ENCODE measurements at regions not wholly inside any gene's neighbourhood (a gene's known extent, or its start where the extent isn't known, plus 50 kb on each side); places are given as distances from the start of the nearest gene placed in this dataset.

DNA sequence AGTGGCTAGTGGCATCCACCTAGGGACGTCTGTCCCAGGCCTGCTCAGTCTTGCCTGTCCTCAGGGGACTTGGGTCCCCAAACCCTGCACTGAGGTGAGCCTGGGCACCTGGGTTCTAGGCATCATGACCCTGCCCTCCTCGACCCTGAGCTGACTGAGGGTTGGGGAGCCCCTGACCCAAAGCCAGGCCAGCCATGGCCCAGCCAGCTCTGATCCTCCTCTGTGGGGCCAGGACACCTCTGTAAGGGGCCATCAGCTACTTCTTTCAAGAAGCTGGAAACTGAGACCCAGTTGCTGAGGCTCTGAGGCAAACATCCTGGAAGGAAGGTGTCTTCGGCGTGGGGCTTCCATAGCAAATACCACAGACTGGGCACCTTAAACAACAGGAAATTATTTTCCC lies 329.3 kb downstream of the QKI start:
- no peak for TF ChIP-seq CTCF (IDR thresholded peaks at IDR 0.05)
- no peaks in the 10 kb centered on the region for H3K9me3 Mint-ChIP-seq (ENCODE audit: low read depth)
- no peak overlapping the region for H3K4me3 Mint-ChIP-seq (ENCODE audit: unreplicated experiment)
- H3K27ac Mint-ChIP-seq (ENCODE audit: unreplicated experiment) = no peak overlapping the region
- H3K36me3 Mint-ChIP-seq (ENCODE audit: low read depth) = no peaks in the 10 kb centered on the region
- no peaks in the 10 kb centered on the region for H3K27me3 Mint-ChIP-seq (ENCODE audit: low read depth)
- peaks cover 23% of the 10 kb centered on the region for H3K4me1 Mint-ChIP-seq (ENCODE audit: low read depth)
- DNase-seq (ENCODE audit: low spot score) = no peak

DNA sequence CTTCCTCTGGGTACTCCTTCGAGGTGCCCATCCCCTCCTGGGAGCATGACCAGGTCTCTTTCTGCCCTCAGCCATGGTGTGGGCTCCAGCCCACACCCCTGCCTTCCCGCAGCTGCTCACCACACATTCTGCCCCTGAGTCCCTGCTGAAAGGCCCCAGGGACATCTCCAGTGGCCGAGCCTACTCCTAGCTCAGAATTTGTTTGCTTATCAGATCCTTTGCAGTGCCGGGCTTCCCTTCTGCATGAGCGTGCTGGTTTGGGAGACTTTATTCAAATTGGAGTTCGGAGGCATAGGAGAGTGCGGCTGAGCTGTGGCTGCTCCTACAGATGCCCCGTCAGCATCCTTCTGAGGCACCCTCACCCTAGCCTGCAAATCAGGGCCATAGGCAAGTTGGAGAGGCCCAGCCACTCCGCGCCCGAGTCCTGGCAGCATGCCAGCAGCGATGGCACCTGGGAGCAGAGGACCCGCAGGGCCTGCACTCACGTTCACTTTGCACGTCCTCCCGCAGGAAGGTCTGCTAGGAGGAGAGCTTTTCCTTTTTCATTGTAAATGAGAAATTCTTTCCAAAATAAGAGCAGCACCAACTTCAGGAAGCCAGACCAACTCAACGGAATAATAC lies 327.3 kb downstream of the QKI start:
- no peak overlapping the region for H3K4me3 Mint-ChIP-seq (ENCODE audit: unreplicated experiment)
- DNase-seq (ENCODE audit: low spot score) = no peak
- H3K27me3 Mint-ChIP-seq (ENCODE audit: low read depth) = no peaks in the 10 kb centered on the region
- no peaks in the 10 kb centered on the region for H3K9me3 Mint-ChIP-seq (ENCODE audit: low read depth)
- peaks cover 24% of the 10 kb centered on the region for H3K4me1 Mint-ChIP-seq (ENCODE audit: low read depth)
- H3K36me3 Mint-ChIP-seq (ENCODE audit: low read depth) = no peaks in the 10 kb centered on the region
- H3K27ac Mint-ChIP-seq (ENCODE audit: unreplicated experiment) = no peak overlapping the region
- no peak for TF ChIP-seq CTCF (IDR thresholded peaks at IDR 0.05)

GRCh38 chr6:163741342-163741741 lies 326.8 kb downstream of the QKI start:
- no peaks in the 10 kb centered on the region for H3K9me3 Mint-ChIP-seq (ENCODE audit: low read depth)
- H3K27me3 Mint-ChIP-seq (ENCODE audit: low read depth) = no peaks in the 10 kb centered on the region
- H3K36me3 Mint-ChIP-seq (ENCODE audit: low read depth) = no peaks in the 10 kb centered on the region
- H3K4me3 Mint-ChIP-seq (ENCODE audit: unreplicated experiment) = no peak overlapping the region
- H3K27ac Mint-ChIP-seq (ENCODE audit: unreplicated experiment) = no peak overlapping the region
- no peak for DNase-seq (ENCODE audit: low spot score)
- H3K4me1 Mint-ChIP-seq (ENCODE audit: low read depth) = peaks cover 20% of the 10 kb centered on the region
- no peak for TF ChIP-seq CTCF (IDR thresholded peaks at IDR 0.05)

DNA sequence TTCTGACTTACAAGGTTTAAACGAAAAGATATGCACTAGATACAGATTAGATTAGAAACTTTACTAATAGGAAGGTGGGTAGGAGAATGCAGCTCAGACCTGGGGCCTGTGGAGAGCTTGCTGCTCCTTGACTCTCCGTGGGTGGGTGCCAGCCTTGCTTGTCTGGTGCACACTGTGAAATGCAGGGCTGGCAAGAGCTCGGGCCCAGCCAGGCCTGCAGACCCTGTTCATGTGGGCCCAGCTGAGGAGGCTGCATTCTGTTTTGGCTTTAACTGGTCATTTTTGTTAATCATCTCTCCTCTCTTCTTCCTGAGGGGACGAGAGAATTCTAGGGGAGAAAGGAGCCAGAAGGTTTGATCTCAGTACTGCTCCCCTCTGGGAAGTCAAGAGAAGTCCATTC lies 325.4 kb downstream of the QKI start:
- no peak for TF ChIP-seq CTCF (IDR thresholded peaks at IDR 0.05)
- no peak for DNase-seq (ENCODE audit: low spot score)
- Mint-ChIP-seq H3K36me3 (ENCODE audit: low read depth) (no peaks in the 10 kb centered on the region), H3K27ac (ENCODE audit: unreplicated experiment) (no peak overlapping the region), H3K27me3 (ENCODE audit: low read depth) (no peaks in the 10 kb centered on the region), H3K4me1 (ENCODE audit: low read depth) (peaks cover 7% of the 10 kb centered on the region), H3K9me3 (ENCODE audit: low read depth) (no peaks in the 10 kb centered on the region), H3K4me3 (ENCODE audit: unreplicated experiment) (no peak overlapping the region)

DNA sequence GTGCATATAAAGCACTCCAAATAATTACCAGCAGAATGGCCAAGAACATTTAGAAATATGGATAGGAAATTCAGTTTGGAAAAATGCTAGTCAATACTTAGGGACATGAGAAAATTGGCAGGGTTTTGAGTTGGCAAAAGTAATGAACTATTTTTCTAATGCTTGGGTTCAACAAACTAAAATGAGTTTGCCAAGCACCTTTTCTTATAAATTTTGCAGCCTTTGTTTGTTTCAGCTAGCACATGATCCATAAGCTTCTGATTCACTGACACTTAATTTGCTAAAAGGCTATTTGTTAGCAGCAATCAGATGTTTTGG lies 324.8 kb downstream of the QKI start:
- Mint-ChIP-seq H3K27ac (ENCODE audit: unreplicated experiment) (no peak overlapping the region), H3K36me3 (ENCODE audit: low read depth) (no peaks in the 10 kb centered on the region), H3K9me3 (ENCODE audit: low read depth) (no peaks in the 10 kb centered on the region), H3K4me1 (ENCODE audit: low read depth) (peaks cover 4% of the 10 kb centered on the region), H3K4me3 (ENCODE audit: unreplicated experiment) (no peak overlapping the region), H3K27me3 (ENCODE audit: low read depth) (no peaks in the 10 kb centered on the region)
- DNase-seq (ENCODE audit: low spot score) = no peak
- no peak for TF ChIP-seq CTCF (IDR thresholded peaks at IDR 0.05)
